ENCODE measurements at regions not wholly inside any gene's neighbourhood (a gene's known extent, or its start where the extent isn't known, plus 50 kb on each side); places are given as distances from the start of the nearest gene placed in this dataset.

- TF ChIP-seq CTCF (IDR thresholded peaks at IDR 0.05 in 2 of 3, conservative IDR thresholded peaks at IDR 0.05 in 1 of 3; ENCODE audit: borderline replicate concordance in 1 of 3, insufficient read depth in 1 of 3, low read depth in 2 of 3, low read length in 2 of 3) = peak in 2 of 3 experiments; percentile 29 to 34; a peak in 3 of 6 replicates
- no peak for TF ChIP-seq REST (IDR thresholded peaks at IDR 0.05; ENCODE audit: low read depth)
- no peak for TF ChIP-seq EZH2phosphoT487 (IDR thresholded peaks at IDR 0.05; ENCODE audit: borderline replicate concordance)
- TF ChIP-seq POLR2A (IDR thresholded peaks at IDR 0.05; ENCODE audit: borderline replicate concordance, extremely low read depth, insufficient read depth, insufficient read length) = no peak
- TF ChIP-seq EZH2 (IDR thresholded peaks at IDR 0.05) = no peak
- TF ChIP-seq SIN3A (IDR thresholded peaks at IDR 0.05; ENCODE audit: low read depth) = no peak
- no peak for TF ChIP-seq EGR1 (IDR thresholded peaks at IDR 0.05; ENCODE audit: low read depth)
- TF ChIP-seq POLR2AphosphoS5 (IDR thresholded peaks at IDR 0.05; ENCODE audit: low read depth, low read length) = no peak
- TF ChIP-seq, protein P1, sequence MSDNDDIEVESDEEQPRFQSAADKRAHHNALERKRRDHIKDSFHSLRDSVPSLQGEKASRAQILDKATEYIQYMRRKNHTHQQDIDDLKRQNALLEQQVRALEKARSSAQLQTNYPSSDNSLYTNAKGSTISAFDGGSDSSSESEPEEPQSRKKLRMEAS (IDR thresholded peaks at IDR 0.05) = no peak
- no peak for TF ChIP-seq CEBPB (IDR thresholded peaks at IDR 0.05; ENCODE audit: low read depth)
- TF ChIP-seq RAD21 (IDR thresholded peaks at IDR 0.05; ENCODE audit: low read depth) = no peak
- no peak for TF ChIP-seq TCF7L2 (IDR thresholded peaks at IDR 0.05; ENCODE audit: borderline replicate concordance, extremely low read depth, insufficient read depth, insufficient read length)
- no peak for TF ChIP-seq CBX3 (IDR thresholded peaks at IDR 0.05; ENCODE audit: low read depth)
Observed at GRCh38 chr11:105456950-105457349, 152.9 kb upstream of the GRIA4 start.

All from HCT116 (cell line).